GM18502 (cell line): ENCODE measurements at regions not wholly inside any gene's neighbourhood (a gene's known extent, or its start where the extent isn't known, plus 50 kb on each side); places are given as distances from the start of the nearest gene placed in this dataset.

ENCODE experiments used
- ATAC-seq: cut with Tn5 transposase; IDR thresholded peaks from one replicate; pipeline ENCODE4 v1.9.1; 2021; ENCODE audit warnings: mild to moderate bottlenecking; ENCODE audit not compliant: unreplicated experiment, poor library complexity

GRCh38 chr2:199136681-199137080, 321.1 kb downstream of the SATB2 start:
- no peak for ATAC-seq

- no peak for ATAC-seq
Observed at GRCh38 chr2:199136242-199136641, 321.5 kb downstream of the SATB2 start.

- ATAC-seq, result no peak
Observed at GRCh38 chr2:199131876-199132275, 325.9 kb downstream of the SATB2 start.

- ATAC-seq, result no peak
Observed at GRCh38 chr2:199131136-199131655, 326.5 kb downstream of the SATB2 start.

- no peak for ATAC-seq
Observed at GRCh38 chr2:199130501-199130900, 327.2 kb downstream of the SATB2 start.

DNA sequence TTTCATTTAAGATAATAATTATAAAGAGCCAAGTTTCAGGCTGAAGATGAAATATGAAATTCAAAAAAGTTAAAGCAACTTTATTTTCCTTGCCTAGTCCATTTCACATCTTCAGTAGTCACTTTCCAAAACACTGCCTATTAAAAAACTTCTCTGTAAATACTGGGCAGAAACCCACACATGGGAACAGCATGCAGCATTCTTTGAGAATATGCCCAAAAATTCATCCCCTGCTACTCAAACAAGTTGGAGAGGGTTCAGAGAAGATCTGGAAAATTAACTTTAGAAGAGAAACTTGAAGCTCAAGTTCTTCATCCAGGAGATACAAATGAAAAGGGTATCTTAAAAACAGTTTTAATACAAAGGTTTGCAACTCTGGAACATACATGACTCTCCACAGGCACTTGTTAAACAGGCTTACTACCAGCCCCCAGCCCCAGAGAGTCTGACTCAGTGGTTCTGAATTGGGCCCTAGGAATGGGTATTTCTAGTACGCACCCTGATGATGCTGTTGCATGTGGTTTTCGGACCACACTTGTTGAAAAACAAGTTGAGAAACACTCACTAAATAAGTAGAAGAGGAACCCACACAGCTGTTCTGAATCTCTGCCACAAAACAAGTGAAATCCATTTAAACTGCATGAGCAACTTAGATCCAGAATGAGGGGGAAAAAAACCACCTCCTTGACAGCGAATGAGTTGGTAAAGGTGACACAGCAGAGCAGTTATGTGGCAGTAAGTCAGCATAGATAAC, 329.1 kb downstream of the SATB2 start:
- ATAC-seq, result no peak

- no peak for ATAC-seq
Observed at GRCh38 chr2:199119796-199120195, 337.9 kb downstream of the SATB2 start.

DNA sequence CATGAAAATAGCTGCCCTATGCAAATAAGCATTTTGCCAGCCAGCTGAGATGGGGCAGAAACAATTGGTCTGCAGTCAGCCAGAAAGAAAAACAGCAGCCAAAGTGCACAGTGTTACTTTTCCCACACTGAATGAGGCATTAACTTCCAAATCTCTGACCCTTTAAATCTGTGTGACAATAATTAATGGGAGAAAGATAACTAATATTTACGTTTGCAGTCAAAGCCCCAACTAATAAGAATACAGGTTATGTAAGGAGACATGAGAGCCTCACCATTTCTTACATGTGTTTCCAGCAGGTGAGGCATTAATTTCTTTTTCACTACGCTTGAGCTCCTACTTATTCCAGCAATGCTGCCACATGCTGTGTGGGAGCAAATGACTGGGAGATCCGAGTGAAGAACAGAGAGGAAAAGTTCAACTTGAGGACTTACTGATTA, 339.0 kb downstream of the SATB2 start:
- ATAC-seq, result no peak

DNA sequence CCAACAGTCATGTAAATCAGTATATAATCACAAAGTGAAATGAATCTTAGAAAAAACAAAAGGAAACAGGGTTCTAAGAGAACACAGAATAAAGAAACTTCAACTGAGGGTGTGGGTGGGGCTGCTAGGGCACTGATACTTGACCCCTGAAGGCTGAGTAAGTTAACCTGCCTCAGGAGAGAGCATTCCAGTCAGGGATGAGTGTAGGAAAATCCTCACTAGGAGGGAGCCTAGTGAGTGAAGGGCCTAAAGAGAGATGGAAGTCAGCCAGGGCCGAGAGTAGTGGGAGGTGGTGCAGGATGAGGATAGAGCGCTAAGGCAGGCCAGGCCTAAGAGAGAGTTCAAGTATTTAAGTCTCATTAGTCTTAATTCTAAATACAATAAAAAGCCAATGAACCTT, 342.6 kb downstream of the SATB2 start:
- no peak for ATAC-seq

DNA sequence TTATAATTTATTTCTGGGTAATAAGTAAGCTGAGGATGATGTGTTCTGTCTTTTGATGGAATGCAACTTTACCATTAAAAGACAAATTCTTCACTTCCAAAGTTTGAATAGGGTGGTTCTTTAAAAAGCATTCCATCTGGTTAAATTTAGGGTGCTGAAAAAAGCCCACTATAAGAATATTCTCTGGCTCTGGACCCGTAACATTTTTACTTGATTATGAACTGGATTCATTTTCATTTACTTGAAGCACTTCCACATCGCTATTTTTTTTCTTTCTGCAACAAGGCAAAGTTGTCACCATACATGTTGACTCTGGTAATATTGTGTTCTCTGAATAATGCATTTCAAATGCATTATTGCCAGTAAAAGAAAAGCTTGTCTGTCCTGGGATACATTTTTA, 344.6 kb downstream of the SATB2 start:
- ATAC-seq, result no peak

DNA sequence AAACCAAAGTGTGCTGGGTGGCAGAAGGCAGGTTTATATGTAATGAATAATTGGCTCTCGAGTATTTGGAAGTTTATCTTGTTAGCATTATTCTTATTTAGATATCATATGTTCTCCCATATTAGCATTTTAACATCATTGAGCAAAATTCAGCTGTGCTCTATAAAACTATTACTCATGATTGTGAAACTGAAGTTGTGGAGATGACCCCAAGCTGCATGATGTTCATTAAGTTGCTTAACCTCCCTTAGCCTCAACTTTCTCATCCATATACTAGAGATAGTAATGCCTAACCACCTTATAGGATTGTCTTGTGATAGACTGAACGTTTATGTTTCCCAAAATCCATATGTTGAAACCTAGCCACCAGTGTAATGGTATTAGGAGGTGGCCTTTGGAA, 346.3 kb downstream of the SATB2 start:
- ATAC-seq, result no peak

DNA sequence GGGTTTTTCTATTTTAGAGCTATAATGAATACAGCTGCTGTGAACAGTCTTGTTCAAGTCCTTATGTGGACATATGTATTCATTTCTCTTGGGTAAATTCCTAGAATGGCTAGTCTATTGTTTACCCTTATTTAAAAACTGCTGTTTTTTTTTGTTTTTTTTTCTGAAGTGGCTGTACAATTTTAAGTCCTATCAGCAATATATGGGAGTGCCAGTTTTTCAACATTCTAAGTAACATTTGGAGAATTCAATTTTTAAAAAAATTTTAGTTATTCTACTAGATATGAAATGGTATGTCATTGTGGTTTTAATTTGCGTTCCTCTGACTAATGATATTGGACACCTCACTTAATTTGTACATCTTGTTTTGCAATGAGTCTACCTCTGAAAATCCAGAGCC, 349.7 kb downstream of the SATB2 start:
- no peak for ATAC-seq

DNA sequence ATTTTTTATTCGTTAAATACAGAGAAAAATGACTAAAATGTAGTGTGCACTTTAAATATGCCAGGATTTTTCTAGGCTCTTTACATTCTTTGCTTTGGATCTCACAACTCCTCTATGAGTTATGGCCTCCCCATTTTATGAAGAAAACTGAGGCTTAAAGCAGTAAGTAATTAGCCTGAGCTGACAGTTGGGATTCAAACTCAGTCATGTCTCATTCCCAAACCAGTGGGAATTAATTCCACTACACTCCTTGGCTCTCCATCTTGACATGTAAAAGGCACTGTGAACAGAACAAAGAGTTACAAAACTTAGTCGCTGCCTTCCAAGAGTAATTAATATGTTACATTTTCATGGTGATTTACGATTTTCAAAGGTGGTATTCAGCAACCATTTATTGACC, 351.9 kb downstream of the SATB2 start:
- no peak for ATAC-seq

GRCh38 chr2:199101487-199101886, 356.3 kb downstream of the SATB2 start:
- no peak for ATAC-seq

DNA sequence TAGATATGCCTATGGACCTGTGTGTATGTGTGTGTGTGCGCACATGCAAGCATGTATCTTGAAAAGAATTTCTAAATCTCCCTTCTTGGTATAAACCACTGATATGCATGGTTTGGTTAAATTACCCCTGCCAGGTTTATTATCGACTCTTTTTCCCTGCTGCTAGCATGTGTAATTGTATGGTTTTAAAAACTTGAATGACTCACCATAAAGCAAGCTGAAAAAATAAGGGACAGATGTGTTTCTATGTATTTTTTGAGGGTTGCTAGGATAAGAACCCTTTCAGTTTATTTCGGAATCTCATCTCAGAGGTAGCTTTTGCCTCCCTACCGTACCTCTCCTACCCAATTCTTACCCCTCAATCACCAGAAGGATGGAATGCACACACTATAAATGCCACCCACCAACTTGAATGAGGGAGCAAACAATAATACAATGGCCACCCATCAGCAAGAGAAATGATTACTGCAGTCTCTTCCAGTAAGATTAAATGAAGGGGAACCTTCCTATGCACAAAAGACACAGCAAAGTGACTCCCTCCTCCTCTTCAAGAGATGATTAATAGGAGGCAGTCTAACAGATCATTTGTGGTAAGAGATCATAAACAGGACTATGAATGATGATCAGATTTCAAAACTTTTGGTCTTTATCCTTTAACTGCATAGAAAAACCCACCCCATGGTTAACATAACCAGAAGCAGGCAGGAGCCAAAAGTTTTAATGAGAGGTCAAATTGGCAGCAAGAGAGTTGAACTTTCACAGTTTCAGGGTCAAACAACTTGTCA, 357.2 kb downstream of the SATB2 start:
- no peak for ATAC-seq

GRCh38 chr2:199092419-199092818, 365.3 kb downstream of the SATB2 start:
- ATAC-seq, result no peak

DNA sequence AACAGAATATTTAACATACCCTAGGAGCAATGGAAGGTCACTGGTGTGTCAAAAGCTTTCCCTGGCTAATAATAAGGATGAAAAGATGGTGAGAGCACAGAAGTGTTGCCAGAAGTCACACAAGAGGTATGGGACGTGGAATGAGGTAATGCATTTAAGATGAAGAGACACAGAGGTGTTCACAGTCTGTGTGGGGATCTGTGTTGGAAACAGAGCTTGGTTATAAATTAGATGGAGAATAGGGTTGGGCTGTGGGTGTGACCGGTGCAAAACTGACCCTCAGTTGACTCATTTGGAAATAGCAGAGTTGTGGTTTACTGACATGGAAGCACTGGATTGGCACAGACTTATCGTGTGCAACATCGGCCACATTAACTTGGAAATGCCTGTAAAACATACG, 372.5 kb downstream of the SATB2 start:
- ATAC-seq, result no peak

DNA sequence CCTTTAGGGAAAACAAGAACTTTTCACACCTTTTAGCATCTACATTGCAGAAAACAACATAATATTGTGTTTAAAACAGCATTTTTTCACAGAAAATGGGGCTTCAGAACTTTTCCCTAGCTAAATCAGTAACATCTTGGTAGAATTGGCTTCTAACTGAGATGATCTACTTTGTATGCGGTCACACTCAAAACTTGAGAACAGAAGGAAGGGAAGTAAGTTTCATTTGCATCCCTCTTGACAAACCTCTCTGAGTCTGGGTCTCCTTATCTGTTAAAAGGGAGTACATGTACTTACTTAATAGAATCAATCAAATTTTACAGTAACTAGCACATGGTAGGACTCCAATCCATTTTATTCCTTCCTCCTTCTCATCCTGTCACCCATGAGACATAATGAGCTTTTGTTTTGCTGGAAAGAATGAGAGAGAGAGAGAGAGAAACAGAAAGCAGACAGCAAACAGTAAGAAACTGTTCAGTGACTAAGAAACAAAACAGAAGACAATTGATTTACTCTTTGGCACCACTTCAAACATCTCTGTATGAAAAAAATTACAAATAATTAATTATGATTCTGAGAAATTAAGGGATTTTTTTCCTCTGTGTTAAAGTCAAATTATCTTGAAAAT, 387.3 kb downstream of the SATB2 start:
- ATAC-seq, result no peak

- ATAC-seq, result no peak
Observed at GRCh38 chr2:199064201-199064600, 393.5 kb downstream of the SATB2 start.

DNA sequence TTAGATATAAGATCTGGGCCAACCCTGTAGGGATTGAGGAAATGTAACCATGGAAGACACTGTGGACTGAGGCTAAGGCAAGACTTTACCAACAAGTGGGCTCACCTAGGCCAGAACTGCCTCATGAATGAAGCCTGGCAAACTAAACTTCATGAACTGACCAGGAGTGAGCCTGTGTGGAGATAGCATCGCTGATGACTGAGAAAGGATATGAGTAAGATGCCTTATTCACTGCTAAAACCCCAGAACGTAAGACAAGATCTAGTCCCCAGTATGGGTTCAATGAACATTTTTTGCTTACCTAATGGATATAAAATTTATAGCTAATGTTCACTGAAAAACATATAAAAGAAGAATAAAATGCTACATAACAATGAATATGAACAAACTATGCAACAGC, 399.8 kb downstream of the SATB2 start:
- ATAC-seq, result no peak

DNA sequence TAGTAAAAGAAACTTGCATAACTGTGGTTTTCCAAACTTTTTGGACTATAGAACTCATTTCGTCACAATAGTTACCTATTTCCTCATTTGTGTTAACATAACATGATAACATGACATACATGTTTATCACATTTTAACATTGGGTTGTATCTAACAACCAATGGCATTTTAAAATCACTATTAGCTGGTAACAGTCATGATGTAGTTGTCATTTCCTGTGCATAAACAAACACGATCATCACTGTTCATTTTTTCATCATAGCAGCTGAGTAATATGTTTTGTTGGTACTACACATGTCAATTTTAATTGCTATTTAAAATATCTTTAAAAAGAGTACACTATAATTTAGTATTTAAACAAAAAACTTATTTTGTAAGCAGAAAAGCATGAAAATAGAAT, 402.4 kb downstream of the SATB2 start:
- ATAC-seq, result no peak
